ENCODE measurements at regions not wholly inside any gene's neighbourhood (a gene's known extent, or its start where the extent isn't known, plus 50 kb on each side); places are given as distances from the start of the nearest gene placed in this dataset.
A peak's percentile ranks its signal among the peaks of the same experiment; 100 is the strongest.
"Not testable (repeated sequence)": the region's sequence is repeated elsewhere in the genome, so short reads cannot be mapped to it uniquely, and the experiment has no call there.

DNA sequence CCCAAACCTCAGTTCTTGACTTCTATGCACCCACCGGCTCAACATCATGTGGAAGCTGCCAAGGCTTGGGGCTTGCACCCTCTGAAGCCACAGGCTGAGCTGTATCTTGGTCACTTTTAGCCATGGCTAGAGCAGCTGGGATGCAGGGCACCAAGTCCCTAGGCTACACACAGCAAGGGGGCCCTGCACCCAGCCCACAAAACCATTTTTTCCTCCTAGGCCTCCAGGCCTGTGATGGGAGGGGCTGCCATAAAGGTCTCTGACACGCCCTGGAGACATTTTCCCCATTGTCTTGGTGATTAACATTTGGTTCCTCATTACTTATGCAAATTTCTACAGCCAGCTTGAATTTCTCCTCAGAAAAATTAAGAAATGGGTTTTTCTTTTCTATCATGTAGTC lies 485.5 kb upstream of the SYT1 start:
- FAIRE-seq; CTCF ChIA-PET; H3K4me1 ChIP-seq; H3K4me3 ChIP-seq; H3K4me2 ChIP-seq; DNase-seq (ENCODE audit: low read depth in 1 of 2, low spot score in 1 of 2); H3K27ac ChIP-seq; POLR2A ChIA-PET; ATAC-seq: not testable (repeated sequence)
- peaks cover 14% of the 10 kb centered on the region; the same call in 1 of the 3 replicates for H3K9me3 ChIP-seq
- WGBS (ENCODE audit: missing lambda C conversion rate): 28% methylated on average over 2 of the region's 2 CpGs
- TF ChIP-seq ZFP36 (IDR thresholded peaks at IDR 0.05; ENCODE audit: borderline replicate concordance, partially characterized antibody): peak; percentile 95

- H3K4me2 ChIP-seq: no peak overlapping the region
- POLR2A ChIA-PET: no interaction called here
- no peak for ATAC-seq
- FAIRE-seq: no peak
- H3K4me1 ChIP-seq: no peaks in the 10 kb centered on the region
- CTCF ChIA-PET: no interaction called here
- H3K9me3 ChIP-seq: peaks cover 13% of the 10 kb centered on the region; the same call in 1 of the 3 replicates
- H3K4me3 ChIP-seq: no peak overlapping the region
- WGBS (ENCODE audit: missing lambda C conversion rate): 43% methylated on average over 2 of the region's 2 CpGs
- no peak overlapping the region for H3K27ac ChIP-seq
- TF ChIP-seq ATOH8 (CRISPR knock-in tag; IDR thresholded peaks at IDR 0.05; ENCODE audit: low read depth) (no peak), CBX8 (IDR thresholded peaks at IDR 0.05) (no peak), JUN (IDR thresholded peaks at IDR 0.05) (no peak), JUNB (IDR thresholded peaks at IDR 0.05) (no peak), ZC3H11A (IDR thresholded peaks at IDR 0.05) (no peak), PHF8 (IDR thresholded peaks at IDR 0.05; ENCODE audit: borderline replicate concordance, low read depth) (no peak), SMC3 (IDR thresholded peaks at IDR 0.05) (no peak), ESRRA (IDR thresholded peaks at IDR 0.05; ENCODE audit: borderline replicate concordance, low read length) (no peak), FOSB (CRISPR knock-in tag; IDR thresholded peaks at IDR 0.05) (no peak), RNF2 (IDR thresholded peaks at IDR 0.05; ENCODE audit: borderline replicate concordance, low read depth) (no peak), MAZ (IDR thresholded peaks at IDR 0.05; ENCODE audit: borderline replicate concordance, low read depth, low read length) (no peak), TFCP2L1 (CRISPR knock-in tag; IDR thresholded peaks at IDR 0.05) (no peak), FOSL2 (IDR thresholded peaks at IDR 0.05) (no peak), FOSL2 (CRISPR knock-in tag; IDR thresholded peaks at IDR 0.05) (no peak), NPAS2 (CRISPR knock-in tag; IDR thresholded peaks at IDR 0.05; ENCODE audit: borderline replicate concordance) (no peak), CTCF (IDR thresholded peaks at IDR 0.05) (no peak)
- TF ChIP-seq, protein P1, sequence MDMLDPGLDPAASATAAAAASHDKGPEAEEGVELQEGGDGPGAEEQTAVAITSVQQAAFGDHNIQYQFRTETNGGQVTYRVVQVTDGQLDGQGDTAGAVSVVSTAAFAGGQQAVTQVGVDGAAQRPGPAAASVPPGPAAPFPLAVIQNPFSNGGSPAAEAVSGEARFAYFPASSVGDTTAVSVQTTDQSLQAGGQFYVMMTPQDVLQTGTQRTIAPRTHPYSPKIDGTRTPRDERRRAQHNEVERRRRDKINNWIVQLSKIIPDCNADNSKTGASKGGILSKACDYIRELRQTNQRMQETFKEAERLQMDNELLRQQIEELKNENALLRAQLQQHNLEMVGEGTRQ (IDR thresholded peaks at IDR 0.05): no peak
- no peak for DNase-seq (ENCODE audit: low read depth in 1 of 2, low spot score in 1 of 2)
Observed at GRCh38 chr12:78383414-78383813, 481.2 kb upstream of the SYT1 start.

DNA sequence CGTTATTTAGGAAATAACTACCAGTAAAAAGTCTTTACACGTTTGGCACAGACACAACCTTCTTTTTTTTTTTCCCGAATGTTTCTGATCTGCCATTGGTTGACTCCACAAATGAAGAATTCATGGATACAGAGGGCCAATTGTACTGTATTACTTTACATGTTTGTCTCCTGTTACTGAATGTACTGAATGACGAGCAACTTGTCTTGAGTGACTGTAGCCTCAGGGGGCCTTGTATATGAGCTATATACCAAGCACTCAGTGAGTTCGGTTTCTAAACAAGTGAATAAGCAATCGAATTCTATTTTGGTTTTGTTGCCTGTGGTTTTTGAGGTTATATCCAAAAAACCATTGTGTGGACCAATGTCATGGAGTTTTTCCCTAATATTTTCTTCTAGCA lies 480.0 kb upstream of the SYT1 start:
- H3K4me3 ChIP-seq: no peak overlapping the region
- ATAC-seq: no peak
- no peak for DNase-seq (ENCODE audit: low read depth in 1 of 2, low spot score in 1 of 2)
- no peak overlapping the region for H3K27ac ChIP-seq
- no peak overlapping the region for H3K4me2 ChIP-seq
- CTCF ChIA-PET: no interaction called here
- POLR2A ChIA-PET: no interaction called here
- H3K4me1 ChIP-seq: no peaks in the 10 kb centered on the region
- WGBS (ENCODE audit: missing lambda C conversion rate): 62% methylated on average over 6 of the region's 6 CpGs
- H3K9me3 ChIP-seq: 0 out of 3 replicates have a peak, but pooled peaks cover 2% of the 10 kb centered on the region
- no peak for TF ChIP-seq ZC3H11A (IDR thresholded peaks at IDR 0.05)
- no peak for TF ChIP-seq EP300 (IDR thresholded peaks at IDR 0.05)
- TF ChIP-seq FOSB (CRISPR knock-in tag; IDR thresholded peaks at IDR 0.05): no peak
- no peak for TF ChIP-seq E2F6 (IDR thresholded peaks at IDR 0.05; ENCODE audit: borderline replicate concordance, low read depth)
- TF ChIP-seq NR3C1 (IDR thresholded peaks at IDR 0.05): no peak
- TF ChIP-seq ZNF302 (CRISPR knock-in tag; IDR thresholded peaks at IDR 0.05): no peak
- TF ChIP-seq HEYL (CRISPR knock-in tag; IDR thresholded peaks at IDR 0.05): no peak
- no peak for TF ChIP-seq POLR2AphosphoS2 (conservative IDR thresholded peaks at IDR 0.05; ENCODE audit: low read length)
- TF ChIP-seq SMC3 (IDR thresholded peaks at IDR 0.05): no peak
- TF ChIP-seq, protein P2, sequence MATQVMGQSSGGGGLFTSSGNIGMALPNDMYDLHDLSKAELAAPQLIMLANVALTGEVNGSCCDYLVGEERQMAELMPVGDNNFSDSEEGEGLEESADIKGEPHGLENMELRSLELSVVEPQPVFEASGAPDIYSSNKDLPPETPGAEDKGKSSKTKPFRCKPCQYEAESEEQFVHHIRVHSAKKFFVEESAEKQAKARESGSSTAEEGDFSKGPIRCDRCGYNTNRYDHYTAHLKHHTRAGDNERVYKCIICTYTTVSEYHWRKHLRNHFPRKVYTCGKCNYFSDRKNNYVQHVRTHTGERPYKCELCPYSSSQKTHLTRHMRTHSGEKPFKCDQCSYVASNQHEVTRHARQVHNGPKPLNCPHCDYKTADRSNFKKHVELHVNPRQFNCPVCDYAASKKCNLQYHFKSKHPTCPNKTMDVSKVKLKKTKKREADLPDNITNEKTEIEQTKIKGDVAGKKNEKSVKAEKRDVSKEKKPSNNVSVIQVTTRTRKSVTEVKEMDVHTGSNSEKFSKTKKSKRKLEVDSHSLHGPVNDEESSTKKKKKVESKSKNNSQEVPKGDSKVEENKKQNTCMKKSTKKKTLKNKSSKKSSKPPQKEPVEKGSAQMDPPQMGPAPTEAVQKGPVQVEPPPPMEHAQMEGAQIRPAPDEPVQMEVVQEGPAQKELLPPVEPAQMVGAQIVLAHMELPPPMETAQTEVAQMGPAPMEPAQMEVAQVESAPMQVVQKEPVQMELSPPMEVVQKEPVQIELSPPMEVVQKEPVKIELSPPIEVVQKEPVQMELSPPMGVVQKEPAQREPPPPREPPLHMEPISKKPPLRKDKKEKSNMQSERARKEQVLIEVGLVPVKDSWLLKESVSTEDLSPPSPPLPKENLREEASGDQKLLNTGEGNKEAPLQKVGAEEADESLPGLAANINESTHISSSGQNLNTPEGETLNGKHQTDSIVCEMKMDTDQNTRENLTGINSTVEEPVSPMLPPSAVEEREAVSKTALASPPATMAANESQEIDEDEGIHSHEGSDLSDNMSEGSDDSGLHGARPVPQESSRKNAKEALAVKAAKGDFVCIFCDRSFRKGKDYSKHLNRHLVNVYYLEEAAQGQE (IDR thresholded peaks at IDR 0.05): no peak
- TF ChIP-seq NPAS2 (CRISPR knock-in tag; IDR thresholded peaks at IDR 0.05; ENCODE audit: borderline replicate concordance): no peak
- TF ChIP-seq FOSL2 (IDR thresholded peaks at IDR 0.05): no peak
- TF ChIP-seq FOSL2 (CRISPR knock-in tag; IDR thresholded peaks at IDR 0.05): no peak
- TF ChIP-seq TFCP2L1 (CRISPR knock-in tag; IDR thresholded peaks at IDR 0.05): no peak
- TF ChIP-seq CBX2 (IDR thresholded peaks at IDR 0.05; ENCODE audit: borderline replicate concordance, low read depth): no peak
- no peak for TF ChIP-seq TP53 (CRISPR knock-in tag; IDR thresholded peaks at IDR 0.05)
- TF ChIP-seq KDM1A (IDR thresholded peaks at IDR 0.05; ENCODE audit: low read depth): no peak
- FAIRE-seq: no peak
